ENCODE measurements at regions not wholly inside any gene's neighbourhood (a gene's known extent, or its start where the extent isn't known, plus 50 kb on each side); places are given as distances from the start of the nearest gene placed in this dataset.

DNA sequence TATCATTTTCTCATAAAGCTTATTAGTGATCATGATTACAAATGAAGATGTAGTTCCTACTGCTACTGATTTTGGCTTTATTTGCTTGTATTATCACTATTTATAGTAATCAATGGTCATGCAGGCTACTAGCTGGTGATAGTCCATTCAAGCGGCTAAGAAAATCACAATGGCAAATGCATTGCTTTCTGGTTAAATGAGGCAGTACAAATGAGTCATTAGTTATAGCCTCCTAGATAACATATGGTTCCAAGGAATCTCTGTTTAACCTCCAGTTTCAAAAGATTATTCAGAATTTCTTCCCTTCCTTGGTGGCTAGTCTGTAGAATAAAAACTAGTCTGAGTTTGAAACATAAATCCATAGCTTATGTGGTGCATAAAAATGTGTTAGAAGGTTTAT lies 141.3 kb upstream of the HTR2A start:
- Mint-ChIP-seq H3K4me1 (no peaks in the 10 kb centered on the region), H3K4me3 (no peak overlapping the region), H3K27me3 (ENCODE audit: low read depth) (no peaks in the 10 kb centered on the region), H3K36me3 (ENCODE audit: low read depth) (no peaks in the 10 kb centered on the region), H3K27ac (no peak overlapping the region), H3K9me3 (no peaks in the 10 kb centered on the region)
- TF ChIP-seq, protein P1, sequence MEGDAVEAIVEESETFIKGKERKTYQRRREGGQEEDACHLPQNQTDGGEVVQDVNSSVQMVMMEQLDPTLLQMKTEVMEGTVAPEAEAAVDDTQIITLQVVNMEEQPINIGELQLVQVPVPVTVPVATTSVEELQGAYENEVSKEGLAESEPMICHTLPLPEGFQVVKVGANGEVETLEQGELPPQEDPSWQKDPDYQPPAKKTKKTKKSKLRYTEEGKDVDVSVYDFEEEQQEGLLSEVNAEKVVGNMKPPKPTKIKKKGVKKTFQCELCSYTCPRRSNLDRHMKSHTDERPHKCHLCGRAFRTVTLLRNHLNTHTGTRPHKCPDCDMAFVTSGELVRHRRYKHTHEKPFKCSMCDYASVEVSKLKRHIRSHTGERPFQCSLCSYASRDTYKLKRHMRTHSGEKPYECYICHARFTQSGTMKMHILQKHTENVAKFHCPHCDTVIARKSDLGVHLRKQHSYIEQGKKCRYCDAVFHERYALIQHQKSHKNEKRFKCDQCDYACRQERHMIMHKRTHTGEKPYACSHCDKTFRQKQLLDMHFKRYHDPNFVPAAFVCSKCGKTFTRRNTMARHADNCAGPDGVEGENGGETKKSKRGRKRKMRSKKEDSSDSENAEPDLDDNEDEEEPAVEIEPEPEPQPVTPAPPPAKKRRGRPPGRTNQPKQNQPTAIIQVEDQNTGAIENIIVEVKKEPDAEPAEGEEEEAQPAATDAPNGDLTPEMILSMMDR (IDR thresholded peaks at IDR 0.05; ENCODE audit: unreplicated experiment in 3 of 3): no peak

DNA sequence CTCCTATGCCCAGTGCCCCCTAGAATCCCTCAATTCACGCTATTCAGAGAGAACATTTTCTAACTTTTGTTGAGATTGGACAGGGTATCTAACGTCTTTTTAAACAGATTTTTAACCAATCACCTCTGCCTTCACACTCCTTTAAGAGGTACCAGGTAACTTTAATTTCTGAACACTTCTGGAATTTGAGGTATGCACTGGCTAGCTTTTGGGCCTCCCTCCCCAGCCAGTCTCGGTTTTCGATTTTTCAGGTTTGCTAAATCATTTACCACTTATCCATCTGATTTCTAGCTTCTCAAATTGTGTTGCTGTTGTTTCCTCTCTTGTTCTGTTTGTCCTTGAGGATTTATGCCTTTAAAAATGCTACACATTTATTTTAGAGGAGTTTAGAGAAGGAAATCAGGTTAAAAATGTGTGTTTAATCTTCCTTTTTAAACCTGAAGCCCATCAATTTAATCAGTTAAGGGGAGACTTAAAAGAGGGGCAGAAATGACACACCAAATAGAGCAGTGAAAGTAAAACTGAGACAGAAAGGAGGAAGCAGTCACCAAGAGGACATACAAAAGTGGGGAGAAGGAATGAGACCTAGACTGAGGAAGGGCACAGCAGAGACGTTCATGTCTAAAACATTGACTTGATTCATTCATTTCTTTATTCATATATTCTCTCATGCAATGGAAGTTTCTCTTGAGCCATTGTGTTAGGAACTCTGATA lies 139.6 kb upstream of the HTR2A start:
- H3K9me3 Mint-ChIP-seq: no peaks in the 10 kb centered on the region
- H3K27me3 Mint-ChIP-seq (ENCODE audit: low read depth): no peaks in the 10 kb centered on the region
- no peak overlapping the region for H3K4me3 Mint-ChIP-seq
- no peaks in the 10 kb centered on the region for H3K36me3 Mint-ChIP-seq (ENCODE audit: low read depth)
- H3K27ac Mint-ChIP-seq: peak overlapping the region; percentile 53 to 75 (median 57)
- TF ChIP-seq, protein P1 (IDR thresholded peaks at IDR 0.05; ENCODE audit: unreplicated experiment in 3 of 3): no peak
- no peaks in the 10 kb centered on the region for H3K4me1 Mint-ChIP-seq

DNA sequence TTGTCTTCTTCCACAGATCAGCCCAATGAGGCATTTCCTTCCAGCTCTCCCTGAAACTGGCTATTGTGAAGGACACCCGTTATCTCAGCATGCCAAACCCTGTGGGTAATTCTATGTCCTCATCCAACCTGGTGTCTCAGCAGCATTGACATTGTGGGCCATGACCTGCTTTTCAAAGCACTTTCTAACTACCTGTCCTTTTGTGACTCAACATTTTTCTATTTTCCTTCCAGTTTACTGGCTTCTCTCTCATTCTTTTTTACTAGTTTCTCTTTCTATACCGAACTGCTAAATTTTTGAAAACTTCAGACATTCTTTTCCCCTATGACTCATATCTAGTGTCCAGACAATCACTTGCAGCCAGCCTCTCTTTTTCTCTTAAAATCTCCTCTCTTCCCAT lies 136.4 kb upstream of the HTR2A start:
- H3K9me3 Mint-ChIP-seq: no peaks in the 10 kb centered on the region
- no peak overlapping the region for H3K4me3 Mint-ChIP-seq
- no peaks in the 10 kb centered on the region for H3K4me1 Mint-ChIP-seq
- no peaks in the 10 kb centered on the region for H3K27me3 Mint-ChIP-seq (ENCODE audit: low read depth)
- no peaks in the 10 kb centered on the region for H3K36me3 Mint-ChIP-seq (ENCODE audit: low read depth)
- H3K27ac Mint-ChIP-seq: no peak overlapping the region
- TF ChIP-seq, protein P1 (IDR thresholded peaks at IDR 0.05; ENCODE audit: unreplicated experiment in 3 of 3): no peak

DNA sequence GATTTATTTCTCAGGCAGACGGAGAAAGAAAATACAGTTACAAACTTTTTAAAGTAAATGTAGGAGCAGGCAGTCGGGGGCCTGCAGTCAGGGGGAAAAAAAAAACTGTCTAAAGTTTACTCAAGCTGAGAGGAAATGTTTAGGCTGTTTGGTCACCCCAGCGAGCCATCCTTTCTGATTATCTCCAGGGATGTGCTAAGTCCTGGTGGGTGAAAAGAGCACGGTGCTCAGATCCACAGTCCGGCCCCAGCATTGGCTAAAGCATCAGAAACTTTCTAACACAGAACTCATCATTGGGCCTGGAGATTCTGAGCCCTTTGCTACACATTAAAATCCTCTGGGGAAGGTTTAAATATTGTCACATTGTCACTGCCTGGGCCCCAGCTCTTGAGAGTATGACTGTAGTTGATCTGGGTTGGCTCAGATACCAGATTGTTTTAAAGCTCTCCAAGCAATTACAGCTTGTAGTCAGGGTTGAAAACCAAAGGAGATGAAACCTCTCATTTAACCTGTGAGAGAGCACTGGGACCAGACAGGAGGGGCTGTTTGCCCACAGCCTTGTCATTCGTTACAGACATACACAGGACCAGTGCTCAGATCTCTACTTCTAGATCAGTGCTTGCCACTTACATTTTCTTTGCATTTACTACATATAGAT lies 131.1 kb upstream of the HTR2A start:
- H3K9me3 Mint-ChIP-seq: no peaks in the 10 kb centered on the region
- H3K27ac Mint-ChIP-seq: peak overlapping the region; percentile 83 to 89 (median 87)
- TF ChIP-seq, protein P1 (IDR thresholded peaks at IDR 0.05; ENCODE audit: unreplicated experiment in 3 of 3): no peak
- no peaks in the 10 kb centered on the region for H3K36me3 Mint-ChIP-seq (ENCODE audit: low read depth)
- H3K27me3 Mint-ChIP-seq (ENCODE audit: low read depth): no peaks in the 10 kb centered on the region
- no peak overlapping the region for H3K4me3 Mint-ChIP-seq
- peaks cover 25% of the 10 kb centered on the region for H3K4me1 Mint-ChIP-seq

DNA sequence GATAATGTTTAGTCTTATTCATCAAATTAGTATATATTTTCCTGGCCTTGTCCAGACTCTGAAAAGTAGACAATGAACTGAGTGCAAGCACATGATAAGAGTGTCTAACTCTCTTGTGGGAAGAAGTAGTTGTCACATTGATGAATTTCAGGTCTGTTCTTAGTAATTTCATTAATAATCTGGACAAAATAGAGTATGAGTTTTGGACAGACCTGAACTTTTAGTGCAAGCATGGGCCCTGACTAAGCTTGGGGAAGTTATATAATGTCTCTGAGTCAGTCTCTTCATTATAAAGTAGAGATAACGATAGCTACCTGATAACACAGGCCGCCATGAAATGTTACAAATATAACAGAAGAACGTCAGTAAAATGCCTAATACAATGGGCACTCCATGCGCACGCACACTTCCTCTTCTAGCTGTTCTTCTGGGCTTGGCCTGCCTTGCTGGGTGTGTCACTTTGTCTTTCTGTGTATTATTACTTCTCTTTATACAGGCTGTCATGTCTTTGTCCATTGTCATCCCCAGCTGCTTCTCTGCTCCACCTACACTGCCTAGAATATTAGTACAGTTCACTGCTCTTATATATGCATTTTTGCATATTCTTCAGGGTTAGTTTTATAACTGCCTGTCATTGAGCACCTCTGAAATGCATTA lies 129.1 kb upstream of the HTR2A start:
- TF ChIP-seq, protein P1 (IDR thresholded peaks at IDR 0.05; ENCODE audit: unreplicated experiment in 3 of 3): no peak
- Mint-ChIP-seq H3K27me3 (ENCODE audit: low read depth) (no peaks in the 10 kb centered on the region), H3K4me3 (no peak overlapping the region), H3K4me1 (peaks cover 25% of the 10 kb centered on the region), H3K9me3 (peaks cover 3% of the 10 kb centered on the region), H3K27ac (peak overlapping the region in 1 of 3 experiments; percentile 26), H3K36me3 (ENCODE audit: low read depth) (no peaks in the 10 kb centered on the region)

Data from nephron (organoid).